ENCODE measurements at regions not wholly inside any gene's neighbourhood (a gene's known extent, or its start where the extent isn't known, plus 50 kb on each side); places are given as distances from the start of the nearest gene placed in this dataset.
"Not testable (repeated sequence)": the region's sequence is repeated elsewhere in the genome, so short reads cannot be mapped to it uniquely, and the experiment has no call there.

DNA sequence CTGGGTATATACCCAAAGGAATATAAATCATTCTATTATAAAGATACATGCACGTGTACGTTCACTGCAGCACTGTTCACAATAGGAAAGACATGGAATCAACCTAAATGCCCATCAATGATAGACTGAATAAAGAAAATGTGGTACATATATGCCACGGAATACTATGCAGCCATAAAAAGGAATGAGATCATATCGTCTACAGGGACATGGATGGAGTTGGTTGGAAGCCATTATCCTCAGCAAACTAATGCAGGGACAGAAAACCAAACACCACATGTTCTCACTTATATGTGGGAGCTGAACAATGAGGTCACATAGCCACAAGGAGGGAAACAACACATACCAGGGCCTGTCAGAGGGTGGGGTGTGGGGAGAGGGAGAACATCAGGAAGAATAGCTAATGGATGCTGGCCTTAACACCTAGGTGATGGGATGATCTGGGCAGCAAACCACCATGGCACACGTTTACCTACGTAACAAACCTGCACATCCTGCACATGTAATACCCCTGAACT lies 77.8 kb downstream of the CAMK2N1 start:
- TF ChIP-seq, protein P1, sequence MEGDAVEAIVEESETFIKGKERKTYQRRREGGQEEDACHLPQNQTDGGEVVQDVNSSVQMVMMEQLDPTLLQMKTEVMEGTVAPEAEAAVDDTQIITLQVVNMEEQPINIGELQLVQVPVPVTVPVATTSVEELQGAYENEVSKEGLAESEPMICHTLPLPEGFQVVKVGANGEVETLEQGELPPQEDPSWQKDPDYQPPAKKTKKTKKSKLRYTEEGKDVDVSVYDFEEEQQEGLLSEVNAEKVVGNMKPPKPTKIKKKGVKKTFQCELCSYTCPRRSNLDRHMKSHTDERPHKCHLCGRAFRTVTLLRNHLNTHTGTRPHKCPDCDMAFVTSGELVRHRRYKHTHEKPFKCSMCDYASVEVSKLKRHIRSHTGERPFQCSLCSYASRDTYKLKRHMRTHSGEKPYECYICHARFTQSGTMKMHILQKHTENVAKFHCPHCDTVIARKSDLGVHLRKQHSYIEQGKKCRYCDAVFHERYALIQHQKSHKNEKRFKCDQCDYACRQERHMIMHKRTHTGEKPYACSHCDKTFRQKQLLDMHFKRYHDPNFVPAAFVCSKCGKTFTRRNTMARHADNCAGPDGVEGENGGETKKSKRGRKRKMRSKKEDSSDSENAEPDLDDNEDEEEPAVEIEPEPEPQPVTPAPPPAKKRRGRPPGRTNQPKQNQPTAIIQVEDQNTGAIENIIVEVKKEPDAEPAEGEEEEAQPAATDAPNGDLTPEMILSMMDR (IDR thresholded peaks at IDR 0.05), result not testable (repeated sequence)
- TF ChIP-seq POLR2A (IDR thresholded peaks at IDR 0.05), result not testable (repeated sequence)

All from heart left ventricle (tissue), 13 donors.